GM18867 (cell line): ENCODE measurements at regions not wholly inside any gene's neighbourhood (a gene's known extent, or its start where the extent isn't known, plus 50 kb on each side); places are given as distances from the start of the nearest gene placed in this dataset.
A peak's percentile ranks its signal among the peaks of the same experiment; 100 is the strongest.
"Not testable (repeated sequence)": the region's sequence is repeated elsewhere in the genome, so short reads cannot be mapped to it uniquely, and the experiment has no call there.

ENCODE experiments used
- ATAC-seq: cut with Tn5 transposase; IDR thresholded peaks from one replicate; pipeline ENCODE4 v1.9.1; 2021; ENCODE audit warnings: mild to moderate bottlenecking, moderate library complexity; ENCODE audit not compliant: unreplicated experiment

DNA sequence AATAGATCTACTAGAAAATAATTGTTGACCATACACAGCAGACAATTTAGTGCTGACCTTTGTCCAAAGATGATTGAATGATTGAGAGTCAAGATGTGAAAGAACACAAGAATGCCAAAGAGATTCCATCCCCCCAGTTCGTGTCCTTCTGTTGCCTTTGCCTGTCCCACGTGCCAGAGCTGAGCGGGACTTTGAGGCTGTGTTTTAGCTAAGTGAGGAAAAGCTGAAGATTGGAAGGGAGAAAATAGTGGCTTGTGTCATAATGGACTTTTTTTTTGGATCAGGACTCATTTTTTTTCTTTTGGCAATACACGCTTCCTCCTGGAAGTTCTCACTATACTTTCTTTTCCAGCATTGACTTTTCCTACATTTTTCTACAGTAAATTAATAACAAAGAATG is 206.6 kb upstream of the MDFIC2 start:
- no peak for ATAC-seq

DNA sequence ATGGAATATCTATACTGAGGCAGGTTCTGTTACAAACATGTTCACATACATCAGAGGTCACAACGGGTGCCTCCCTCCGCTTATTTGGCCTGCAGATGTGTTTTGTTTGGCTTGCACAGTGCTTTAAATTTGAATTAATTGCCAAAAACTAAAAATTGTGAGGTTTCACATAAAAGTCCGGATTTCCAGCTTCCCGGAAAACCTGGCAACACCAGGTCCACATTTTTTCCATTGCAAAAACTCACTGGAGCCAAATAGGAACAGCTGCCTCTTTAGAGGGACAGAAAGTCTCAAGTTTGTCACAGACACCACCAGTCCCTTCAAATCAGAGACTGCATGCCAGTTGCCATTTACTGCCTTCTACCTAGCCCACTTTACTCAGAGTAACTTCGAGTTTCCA is 205.9 kb upstream of the MDFIC2 start:
- ATAC-seq = no peak

DNA sequence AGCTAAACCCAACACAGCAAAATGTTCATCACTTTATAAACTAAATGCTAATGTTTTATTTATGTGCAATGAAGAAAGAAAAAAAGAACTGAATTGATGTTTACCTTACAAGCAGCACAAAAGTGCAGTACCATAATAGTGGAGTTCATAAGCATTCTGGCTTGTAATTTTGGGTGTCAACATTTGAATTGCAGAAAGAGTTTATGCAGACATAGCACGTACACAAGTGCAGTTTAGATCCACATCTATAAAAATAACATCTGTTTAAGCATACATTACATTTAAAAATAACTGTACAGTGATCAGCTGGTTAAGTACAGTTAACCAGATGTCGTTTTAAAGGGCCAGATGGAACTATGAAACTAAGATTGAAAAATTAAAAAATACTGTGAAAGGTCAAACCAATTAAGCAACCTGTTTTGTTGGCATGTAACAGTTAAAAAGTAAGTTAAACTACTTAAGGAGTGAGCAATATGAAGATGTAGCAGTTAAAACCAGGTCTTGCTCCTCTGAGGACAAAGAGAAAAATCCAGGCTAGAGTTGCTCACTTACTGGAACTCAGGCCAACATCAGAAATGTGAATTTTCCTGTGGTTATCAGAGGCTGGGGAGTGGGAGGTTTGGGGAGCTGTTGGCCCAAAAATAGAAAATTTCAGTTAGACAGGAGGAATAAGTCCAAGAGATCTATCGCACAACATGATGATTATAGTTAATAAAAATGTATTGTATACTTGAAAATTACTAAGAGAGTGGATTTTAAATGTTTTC is 204.9 kb upstream of the MDFIC2 start:
- no peak for ATAC-seq

DNA sequence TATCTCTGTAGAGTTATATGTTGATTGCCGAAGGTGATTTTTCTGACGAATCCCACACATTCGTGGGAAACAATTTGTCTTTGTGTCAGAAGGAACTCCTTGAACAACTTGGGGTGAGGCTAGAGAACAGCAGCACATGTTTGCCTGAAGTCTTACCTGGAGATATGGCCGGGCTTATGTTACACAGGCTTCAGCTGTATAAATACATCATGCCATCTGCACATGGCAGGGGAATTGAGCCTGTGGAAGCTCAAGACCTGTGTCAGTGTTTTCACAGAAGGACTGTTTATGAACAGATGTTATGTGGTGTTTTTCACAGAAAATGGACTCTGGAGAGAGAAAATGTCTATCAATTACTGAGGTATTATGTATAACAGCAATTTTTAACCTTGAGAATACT is 203.6 kb upstream of the MDFIC2 start:
- no peak for ATAC-seq

DNA sequence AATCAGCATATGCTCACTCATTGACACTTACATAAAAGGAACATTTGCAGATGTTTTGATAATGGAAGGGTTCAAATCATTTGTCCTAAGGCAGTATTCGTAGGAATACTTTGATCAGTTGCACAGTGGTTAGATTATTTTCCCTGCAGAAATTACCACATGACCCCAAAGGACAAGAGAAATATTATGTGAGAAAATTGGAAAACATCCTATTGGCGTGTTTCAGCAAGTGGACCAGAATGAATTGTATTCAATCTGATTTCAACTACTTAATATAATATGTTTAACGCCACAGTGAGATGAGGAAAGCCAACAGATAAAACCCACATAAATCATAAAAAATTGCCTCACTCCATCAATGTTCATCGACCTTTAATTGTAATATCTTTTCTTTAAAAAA is 195.0 kb upstream of the MDFIC2 start:
- ATAC-seq = no peak

DNA sequence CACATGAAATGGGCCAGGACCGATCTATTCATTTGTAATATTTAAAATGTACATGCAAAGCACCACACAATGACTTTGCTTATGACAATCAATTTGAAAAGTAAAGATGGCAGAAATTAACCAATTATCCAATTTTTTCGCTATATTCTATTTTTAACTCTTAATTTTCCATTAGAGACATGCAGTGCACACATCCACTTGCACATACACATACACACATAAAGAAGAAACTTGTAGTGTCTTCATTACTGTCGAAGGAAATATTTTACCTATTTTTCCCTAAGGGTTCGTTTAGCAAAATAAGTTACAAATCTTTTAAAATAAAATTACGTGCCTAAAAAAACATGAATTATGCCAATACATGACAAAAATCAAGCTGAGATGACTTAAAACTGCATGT is 194.3 kb upstream of the MDFIC2 start:
- ATAC-seq = no peak

DNA sequence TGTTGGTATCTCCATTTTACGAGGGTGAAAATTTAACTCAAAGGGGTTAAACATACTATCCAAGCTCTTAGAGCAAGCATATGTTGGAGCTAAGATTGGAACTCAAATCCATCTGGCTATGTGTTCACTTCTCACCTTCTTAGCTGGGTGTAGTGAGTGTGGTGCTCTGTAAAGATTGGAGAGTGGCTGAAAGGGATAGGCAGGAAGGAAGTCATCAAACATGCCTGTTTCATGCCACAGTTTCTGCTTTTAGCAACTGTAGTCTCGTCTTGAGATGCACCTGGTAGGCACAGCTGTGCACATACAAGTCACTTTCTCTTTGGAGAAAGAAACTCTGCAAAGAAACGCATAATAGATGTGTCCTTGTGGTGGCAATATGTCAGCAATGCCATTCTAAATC is 189.1 kb upstream of the MDFIC2 start:
- peak; percentile 73 for ATAC-seq

DNA sequence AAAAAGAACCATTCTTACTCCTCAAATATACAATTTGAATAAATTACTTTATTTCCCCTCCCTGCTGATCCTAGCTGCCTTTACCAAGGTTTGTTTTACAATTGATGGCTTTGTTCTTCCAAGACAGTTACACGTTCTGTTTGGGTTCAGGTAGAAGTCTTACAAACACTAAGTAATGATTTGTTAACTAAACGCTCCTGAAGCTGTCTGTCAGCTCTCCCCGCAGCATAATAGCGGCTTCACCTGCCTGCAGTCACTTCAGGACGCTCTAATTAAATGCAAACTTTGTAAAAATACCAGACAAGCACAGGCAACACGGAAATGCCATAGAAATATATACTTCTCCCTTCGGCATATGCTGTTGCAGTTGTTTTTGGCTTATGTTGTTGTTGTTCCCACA is 176.4 kb upstream of the MDFIC2 start:
- no peak for ATAC-seq

DNA sequence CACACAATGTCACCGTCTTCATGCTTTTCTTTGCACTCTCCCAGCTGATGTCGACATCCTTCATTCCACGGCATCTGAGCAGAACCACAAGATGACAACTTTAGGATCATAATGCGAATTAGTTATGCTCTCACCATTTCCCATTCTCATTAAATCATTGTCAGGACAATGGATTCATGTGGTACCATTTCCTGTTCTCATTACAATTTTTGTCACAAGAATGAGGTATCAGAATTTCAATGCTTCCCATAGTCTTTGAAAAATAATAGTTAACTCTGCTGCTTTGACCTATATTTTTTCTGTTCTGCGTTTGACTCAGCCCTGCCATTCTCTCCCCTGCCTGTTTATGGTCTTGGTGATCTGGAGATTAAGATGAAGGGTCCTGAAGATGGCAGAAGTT is 175.7 kb upstream of the MDFIC2 start:
- no peak for ATAC-seq

DNA sequence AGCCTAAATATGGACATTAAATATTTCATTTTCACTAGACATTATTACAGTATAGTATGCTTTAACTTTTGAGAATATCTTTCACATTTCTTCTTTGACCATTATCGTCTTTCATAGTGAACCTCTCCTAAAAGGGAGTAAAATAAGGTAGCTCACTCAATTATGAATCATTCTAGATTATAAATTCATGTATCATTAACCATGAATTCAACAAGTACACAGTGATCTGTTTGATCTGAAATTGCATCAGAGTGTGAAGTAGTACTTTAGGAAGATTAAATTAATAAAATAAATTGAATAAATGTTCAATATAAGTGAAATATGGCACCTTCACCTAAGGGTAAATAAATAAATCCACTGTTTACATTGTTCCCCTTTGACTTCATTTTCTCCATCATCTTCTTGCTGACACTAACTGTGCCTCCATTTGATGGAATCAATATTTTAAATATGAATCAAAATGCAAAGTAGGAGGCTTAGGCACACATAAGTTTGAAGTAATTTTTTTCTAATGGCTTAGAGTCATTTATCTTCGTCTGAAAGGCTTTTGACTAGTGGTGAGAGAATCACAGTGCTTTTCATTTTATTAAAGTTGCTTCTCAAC is 174.1 kb upstream of the MDFIC2 start:
- ATAC-seq = no peak

DNA sequence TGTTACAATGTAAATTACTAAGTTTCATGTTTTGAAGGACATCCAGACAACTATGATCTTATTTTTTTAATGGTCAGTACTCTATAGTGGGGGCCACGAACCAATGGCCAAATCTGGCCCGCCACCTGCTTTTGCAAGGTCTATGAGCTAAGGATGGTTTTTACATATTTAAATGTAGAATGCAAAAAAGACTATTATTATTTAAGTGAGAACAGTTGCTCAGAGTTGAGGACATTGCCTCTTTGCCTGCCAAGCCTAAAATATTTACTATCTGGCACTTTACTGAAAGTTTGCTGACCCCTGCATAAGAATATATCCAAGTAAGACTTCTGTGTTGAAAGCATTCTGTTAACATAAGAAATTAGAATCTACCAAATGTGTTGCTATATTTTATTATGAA is 163.7 kb upstream of the MDFIC2 start:
- no peak for ATAC-seq

DNA sequence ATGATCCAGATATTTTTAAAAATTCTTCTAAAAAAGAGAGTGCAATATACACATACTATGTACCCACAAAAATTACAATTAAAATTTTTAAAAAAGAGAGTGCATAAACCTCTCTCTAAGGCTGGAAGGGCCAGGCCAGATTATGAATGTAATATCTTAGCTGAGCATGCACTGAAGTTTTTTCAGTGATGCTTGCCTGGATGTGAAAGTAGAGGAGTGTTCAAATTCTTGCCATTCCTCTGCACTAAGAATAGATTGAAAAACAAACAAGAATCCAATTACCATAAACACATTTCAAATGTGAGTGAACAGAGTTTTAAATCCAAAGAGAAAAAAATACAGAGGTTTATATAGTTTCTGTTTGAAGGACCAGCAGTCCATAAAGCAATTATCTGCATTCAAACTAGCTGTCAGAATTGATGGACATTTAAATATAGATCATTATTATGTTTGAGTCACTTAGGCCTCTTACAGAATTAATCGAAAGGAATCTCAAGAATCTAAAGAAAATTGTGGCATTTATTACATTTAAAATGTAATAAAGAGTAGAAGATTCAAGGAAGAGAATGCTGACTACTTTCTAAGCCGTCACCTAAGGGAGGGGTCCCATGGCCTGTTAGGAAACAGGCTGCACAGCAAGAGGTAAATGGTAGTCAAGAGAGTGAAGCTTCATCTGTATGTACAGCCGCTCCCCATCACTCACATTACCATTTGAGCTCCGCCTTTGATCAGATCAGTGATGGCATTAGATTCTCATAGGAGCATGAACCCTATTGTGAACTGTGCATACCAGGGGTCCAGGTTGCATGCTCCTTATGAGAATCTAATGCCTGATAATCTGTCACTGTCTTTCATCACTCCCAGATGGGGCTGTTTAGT is 159.3 kb upstream of the MDFIC2 start:
- ATAC-seq = no peak

DNA sequence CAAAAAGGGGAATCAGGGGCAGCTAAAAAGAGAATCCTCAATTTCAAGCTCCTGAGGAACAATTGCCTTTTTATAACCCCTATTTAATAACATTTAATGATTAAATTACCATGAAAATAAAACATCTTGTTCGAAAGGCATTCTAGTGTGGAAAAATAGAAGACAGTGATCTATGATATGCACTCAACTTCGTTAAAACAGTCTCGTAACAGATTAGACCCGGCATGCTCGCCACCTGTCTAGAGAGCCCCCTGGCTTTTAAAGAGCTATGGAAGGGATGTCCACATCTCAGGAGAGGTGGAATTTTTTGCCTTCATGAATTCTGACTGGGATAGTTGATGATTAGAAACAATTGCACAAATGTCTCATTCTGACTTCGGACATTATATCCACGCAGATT is 153.7 kb upstream of the MDFIC2 start:
- no peak for ATAC-seq

DNA sequence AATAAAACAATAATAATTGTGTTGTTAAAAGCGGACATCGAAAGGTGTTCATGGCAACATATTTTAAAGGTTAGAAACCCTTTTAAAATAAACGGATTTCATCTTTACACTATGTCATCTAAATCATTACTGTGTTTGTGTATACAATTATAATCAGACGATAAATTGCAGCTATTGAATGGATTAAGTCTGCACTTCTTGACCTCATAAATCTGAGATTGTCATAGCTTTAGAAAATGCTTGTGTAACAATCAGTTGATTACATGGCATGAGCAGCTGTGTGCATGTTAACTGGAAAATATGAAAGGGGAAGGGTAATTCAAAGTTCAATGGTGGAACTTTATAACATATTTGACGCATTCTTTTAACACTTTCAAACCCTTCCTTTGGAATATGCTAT is 152.4 kb upstream of the MDFIC2 start:
- no peak for ATAC-seq

DNA sequence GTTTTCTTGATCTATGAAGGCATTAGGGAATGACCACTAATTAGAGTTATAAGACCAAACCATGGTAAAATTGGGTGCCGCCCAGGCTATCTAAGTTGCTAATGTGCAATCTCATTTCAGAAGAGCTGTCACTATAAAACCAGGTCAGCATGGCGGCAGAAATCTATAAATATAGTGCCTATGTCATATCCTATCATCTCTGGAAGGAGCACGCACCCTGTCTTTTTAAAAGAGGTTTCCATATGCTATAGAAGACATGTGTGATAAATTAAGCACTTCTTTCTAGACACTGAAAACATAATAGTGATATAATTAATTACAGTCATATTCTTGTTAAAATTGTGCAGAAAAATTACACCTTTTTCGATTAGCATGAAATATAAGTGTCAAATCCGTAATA is 152.0 kb upstream of the MDFIC2 start:
- no peak for ATAC-seq

DNA sequence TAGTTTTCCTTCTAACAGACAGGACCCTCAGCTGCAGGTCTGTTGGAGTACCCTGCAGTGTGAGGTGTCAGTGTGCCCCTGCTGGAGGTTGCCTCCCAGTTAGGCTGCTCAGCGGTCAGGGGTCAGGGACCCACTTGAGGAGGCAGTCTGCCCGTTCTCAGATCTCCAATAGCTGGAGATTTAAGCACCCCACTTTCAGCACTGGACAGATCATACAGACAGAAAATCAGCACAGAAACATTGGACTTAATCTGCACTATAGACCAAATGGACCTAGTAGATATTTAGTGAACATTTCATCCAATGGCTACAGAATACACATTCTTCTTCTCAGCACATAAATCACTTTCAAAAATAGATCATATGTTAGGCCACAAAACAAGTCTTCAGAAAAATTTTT is 137.8 kb upstream of the MDFIC2 start:
- ATAC-seq = not testable (repeated sequence)

DNA sequence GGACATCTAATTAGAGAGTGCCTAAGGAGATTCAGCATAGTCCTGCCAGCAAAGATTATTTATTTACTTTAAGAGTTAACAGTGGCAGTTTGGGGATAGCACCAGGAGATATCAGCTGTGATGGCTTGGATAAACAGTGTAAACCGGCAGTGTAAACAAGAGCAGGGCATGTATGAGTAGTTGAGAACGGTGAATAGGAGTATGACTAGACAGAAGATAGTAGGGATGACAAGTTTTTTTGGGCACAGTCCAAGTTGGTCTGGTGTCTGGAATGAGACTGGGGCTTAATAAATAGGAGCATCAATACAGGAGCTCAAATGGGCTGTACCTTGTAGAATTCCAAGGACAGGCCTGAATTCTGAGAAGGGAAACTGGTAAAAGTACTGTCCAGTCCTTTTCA is 123.0 kb upstream of the MDFIC2 start:
- not testable (repeated sequence) for ATAC-seq

DNA sequence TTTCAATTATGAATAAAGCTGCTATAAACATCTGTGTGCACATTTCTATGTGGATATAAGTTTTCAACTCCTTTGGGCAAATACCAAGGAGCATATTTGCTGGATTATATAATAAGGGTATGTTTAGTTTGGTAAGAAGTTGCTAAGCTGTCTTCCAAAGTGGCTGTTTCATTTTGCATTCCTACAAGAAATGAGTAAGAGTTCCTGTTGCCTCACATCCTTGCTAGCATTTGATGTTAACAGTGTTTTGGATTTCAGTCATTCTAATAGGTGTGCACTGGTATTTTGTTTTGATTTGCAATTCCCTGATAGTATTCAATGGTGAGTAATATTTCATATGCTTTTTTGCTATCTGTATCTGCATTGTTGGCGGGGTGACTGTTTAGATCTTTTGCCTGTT is 120.7 kb upstream of the MDFIC2 start:
- ATAC-seq = no peak

DNA sequence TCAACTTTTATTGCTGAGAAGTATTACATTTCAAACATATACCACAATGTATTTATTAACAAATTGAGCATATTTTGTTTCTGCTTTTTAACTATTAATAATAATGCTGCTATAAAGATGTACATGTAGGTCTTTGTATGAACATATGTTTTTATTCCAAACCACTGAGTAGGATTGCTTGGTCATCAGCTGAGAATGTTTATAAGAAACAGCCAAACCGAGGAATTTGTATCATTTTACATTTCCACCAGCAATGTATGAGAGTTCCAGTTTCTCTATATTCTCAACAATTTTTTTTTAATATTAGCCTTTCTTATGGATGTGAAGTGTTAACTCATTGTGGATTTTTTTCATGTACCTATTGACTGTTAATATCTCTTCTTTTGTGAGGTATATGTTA is 119.5 kb upstream of the MDFIC2 start:
- ATAC-seq = no peak

DNA sequence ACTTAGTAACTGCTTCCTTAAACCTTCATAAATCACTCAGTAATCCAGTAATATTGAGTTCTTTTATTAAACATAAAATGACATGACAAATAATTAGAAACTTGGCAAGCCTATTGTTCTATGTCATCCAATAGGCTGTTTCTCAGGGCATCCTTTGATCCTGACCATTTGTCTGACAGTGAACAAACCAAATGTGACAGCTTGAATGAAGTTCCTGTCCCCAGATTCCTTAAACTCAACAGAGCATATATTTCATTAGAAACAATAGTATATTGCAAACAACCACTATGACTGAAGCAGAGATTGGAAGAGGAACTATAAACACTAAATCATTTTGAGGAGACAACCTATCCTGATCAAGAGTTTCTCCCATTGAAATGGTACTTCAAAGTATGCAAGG is 113.6 kb upstream of the MDFIC2 start:
- ATAC-seq = no peak

DNA sequence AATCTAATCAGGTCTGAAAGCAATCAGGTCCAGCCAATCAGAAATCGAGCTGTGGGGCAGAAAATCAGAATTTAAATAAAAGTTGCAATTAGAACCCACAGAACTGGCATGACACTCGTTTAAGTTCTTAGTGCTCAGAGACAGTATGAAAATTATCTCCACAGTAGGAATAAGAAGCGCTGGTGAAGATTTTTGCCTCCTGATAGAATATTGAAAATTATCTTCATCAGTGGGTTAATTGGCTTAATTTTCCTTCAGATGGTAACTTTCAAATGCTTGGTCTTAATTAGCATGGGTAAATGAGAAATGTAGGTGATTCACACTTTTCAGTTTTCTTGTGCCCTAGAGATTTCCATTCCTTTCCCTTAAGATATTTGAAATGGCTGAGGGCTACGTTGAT is 109.1 kb upstream of the MDFIC2 start:
- ATAC-seq = no peak

DNA sequence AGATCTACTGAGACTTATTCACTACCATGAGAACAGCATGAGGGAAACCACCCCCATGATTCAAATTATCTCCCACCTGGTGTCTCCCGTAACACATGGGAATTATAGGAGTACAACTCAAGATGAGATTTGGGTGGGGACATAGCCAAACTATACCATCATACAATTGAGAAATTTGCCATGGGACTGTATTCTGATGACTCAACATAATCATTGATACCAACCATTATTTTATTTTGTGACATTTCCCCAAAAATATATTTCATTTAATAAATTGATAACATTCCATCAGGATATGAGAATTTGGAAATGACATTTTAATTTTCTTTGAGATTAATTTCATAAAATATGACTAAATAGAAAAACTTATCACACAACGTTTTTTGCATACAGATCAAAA is 96.6 kb upstream of the MDFIC2 start:
- no peak for ATAC-seq
